AML-193 (cell line): ENCODE measurements at regions not wholly inside any gene's neighbourhood (a gene's known extent, or its start where the extent isn't known, plus 50 kb on each side); places are given as distances from the start of the nearest gene placed in this dataset.
"Not testable (repeated sequence)": the region's sequence is repeated elsewhere in the genome, so short reads cannot be mapped to it uniquely, and the experiment has no call there.

Source experiments
- DNase-seq, 2 experiments: peaks; one replicate each; lab custom pipeline; 2025; lab: John Stamatoyannopoulos, UW

GRCh38 chr5:2102819-2103776 lies 220.4 kb upstream of the IRX4 start:
- no peak for DNase-seq

GRCh38 chr5:2101685-2102084 lies 219.0 kb upstream of the IRX4 start:
- no peak for DNase-seq

DNA sequence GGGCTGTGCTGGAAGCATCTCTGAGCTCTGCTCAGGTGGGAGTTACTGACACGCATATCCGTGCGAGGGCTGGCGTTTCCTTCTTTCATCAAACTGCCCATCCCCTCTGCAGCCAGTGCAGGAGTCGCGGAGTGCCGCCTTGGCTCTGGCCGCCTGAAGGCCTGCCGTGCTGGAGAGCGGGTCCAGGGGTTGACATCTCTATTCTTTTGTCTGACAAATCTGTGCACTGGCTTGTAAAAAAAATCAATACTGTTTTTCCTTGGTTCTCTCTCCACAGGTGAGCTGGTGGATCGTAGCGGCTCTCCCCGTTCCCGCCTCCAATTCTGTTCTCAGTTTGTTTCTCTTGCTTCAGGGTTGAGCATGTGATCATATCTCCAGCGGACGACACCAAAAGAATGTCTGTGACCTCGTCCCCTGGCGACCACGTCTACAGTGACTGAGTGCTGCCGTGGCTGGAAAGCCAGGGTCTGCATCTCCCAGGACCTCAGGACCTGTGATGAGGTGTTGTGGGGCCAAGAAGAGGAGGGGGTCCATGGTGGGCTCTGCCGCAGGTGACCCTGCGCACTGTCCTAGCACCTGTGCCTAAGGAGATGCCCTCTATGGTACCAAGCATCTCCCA lies 214.3 kb upstream of the IRX4 start:
- DNase-seq = no peak

- no peak for DNase-seq
Measured at GRCh38 chr5:2095011-2095410, 212.3 kb upstream of the IRX4 start.

- DNase-seq = no peak
Measured at GRCh38 chr5:2094616-2094995, 211.9 kb upstream of the IRX4 start.

- DNase-seq = no peak
Measured at GRCh38 chr5:2093859-2094615, 211.3 kb upstream of the IRX4 start.

- DNase-seq = no peak
Measured at GRCh38 chr5:2091921-2092320, 209.2 kb upstream of the IRX4 start.

- no peak for DNase-seq
Measured at GRCh38 chr5:2087980-2088379, 205.3 kb upstream of the IRX4 start.

DNA sequence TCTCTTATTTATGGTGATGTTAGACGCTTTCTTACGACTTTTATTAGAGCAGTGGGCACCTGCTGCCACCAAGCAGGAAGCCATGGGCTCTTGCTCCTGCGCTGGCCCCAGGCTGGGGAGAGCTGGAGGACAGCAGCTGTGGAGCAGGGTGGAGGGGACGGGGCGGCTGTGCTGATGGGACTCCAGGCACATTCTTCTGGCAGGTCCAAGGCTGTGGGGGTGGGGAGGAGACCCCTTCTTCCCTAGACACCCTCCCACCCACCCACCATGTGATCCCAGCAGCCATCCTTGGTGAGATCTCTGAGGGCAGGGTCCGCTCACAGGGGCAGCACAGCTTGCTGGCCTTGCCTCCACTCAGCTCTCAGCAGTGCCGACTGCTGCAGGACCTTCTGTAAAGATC lies 192.6 kb upstream of the IRX4 start:
- DNase-seq = no peak

GRCh38 chr5:2071562-2071961 lies 188.8 kb upstream of the IRX4 start:
- no peak for DNase-seq

DNA sequence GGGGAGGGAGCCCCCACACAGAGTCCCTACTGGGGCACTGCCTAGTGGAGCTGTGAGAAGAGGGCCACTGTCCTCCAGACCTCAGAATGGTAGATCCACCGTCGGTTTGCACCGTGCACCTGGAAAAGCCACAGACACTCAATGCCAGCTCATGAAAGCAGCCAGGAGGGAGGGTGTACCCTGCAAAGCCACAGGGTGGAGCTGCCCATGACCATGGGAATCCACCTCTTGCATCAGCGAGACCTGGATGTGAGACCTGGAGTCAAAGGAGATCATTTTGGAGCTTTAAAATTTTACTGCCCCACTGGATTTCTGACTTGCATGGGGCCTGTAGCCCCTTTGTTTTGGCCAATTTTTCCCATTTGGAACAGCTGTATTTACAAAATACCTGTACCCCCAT lies 188.1 kb upstream of the IRX4 start:
- not testable (repeated sequence) for DNase-seq

DNA sequence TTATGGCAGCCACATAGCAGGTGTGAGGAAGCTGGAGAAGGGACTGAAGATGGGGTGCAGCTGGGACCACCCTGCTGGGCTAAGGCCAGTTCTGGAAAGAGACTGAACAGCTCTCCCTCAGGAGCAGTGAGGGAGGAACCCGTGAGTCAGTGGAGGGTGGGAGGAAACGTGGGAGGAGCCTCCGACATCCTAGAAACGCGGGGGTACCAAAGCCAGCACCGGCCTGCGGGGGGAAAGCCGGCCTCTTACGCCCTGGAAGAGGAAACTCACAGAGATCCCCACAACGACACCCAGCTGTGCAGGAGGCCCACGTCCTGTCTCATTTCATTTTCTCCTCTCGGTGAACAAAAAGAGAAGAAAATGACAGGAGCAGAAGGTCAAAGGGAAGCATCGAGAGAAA lies 185.8 kb upstream of the IRX4 start:
- no peak for DNase-seq

GRCh38 chr5:2066373-2066772 lies 183.6 kb upstream of the IRX4 start:
- no peak for DNase-seq

DNA sequence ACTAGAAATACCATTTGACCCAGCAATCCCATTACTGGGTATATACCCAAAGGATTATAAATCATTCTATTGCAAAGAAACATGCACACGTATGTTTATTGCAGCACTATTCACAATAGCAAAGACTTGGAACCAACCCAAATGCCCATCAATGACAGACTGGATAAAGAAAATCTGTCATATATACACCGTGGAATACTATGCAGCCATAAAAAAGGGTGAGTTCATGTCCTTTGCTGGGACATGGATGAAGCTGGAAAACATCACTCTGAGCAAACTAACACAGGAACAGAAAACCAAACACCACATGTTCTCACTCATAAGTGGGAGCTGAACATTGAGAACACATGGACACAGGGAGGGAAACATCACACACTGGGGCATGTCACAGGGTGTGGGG lies 180.7 kb upstream of the IRX4 start:
- DNase-seq = not testable (repeated sequence)

DNA sequence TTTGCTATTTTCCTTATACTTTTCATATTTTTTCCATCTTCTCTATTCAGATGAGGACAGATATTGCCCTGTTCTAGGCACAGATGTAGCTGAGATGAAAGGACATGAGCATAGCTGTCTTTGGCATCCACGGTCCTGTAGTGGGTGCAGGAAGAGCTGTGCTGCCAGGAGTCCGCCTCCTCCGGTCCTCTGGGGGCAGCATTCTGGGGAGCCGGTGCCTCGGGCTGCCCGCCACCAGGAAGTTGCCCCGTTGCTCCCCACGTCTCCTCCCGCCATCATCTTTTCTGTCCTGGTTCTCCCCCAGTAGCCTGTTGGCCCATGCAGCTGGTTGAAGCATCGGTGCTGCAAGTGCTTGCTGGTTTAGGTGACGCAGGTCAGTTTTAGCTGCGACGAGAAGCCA lies 170.0 kb upstream of the IRX4 start:
- DNase-seq = no peak

- no peak for DNase-seq
Measured at GRCh38 chr5:2049876-2050275, 167.2 kb upstream of the IRX4 start.

- no peak for DNase-seq
Measured at GRCh38 chr5:2048664-2049063, 165.9 kb upstream of the IRX4 start.

DNA sequence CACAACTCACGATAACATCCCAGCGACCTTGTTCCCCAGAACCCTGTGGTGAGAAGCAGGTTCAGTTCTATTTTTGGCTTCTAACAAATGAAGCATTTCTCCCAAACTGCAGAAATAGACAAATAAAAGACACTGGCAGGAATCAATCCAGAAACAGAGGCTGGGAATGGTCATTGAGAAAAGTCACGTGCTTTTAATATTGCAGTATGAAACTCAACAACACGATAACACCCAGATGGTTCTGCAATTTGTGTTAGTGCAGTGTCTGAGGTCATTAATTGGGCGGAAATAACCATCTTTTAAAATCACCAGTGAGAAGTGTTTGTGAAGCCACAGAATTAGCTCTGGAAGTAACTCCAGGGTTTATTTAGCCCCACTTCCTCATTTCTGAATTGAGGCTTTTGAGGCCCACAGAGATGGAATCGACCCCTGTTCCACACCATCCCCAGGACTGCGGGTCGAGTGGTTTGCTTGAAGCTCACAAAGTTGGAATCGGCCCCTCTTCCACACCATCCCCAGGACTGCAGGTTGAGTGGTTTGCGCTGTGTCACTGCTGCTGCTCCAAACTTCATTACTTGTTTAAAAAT lies 164.7 kb upstream of the IRX4 start:
- no peak for DNase-seq

DNA sequence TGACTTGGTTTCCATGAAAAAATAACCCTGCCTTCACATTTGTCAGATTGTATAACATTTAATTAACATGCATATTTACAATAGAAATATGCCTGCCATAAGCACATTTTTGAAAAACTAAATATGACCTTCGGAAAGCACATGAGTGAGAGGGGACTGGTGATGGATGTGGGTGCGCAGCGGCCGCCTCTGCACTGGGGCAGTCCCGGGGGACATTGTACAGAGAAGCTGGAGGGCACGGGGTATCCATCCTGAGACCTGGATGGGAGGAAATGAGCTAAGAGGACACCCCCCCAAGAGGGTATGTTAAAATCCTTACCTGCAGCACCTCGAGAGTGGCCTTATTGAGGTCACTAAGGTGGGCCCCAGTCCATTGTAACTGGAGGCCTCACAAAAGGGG lies 161.3 kb upstream of the IRX4 start:
- DNase-seq = no peak

DNA sequence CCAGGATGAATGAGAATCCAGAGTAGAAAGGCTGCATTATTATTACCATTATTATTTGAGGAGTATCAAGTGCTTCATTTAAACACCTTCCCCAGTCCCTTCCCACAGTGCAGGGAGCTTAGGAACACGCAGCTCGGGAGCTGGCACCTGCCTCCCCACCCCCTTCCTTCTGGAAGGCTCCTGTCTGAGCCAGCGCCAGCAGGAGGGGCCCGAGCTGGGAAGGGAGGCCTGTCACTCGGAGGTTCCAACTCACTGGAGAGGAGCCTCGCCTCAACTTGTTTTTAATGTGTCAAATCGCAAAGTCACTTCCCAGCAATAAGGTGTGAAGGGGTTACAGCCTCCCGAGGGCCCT lies 156.4 kb upstream of the IRX4 start:
- DNase-seq = no peak

- DNase-seq = peak; percentile 32 to 37
Measured at GRCh38 chr5:2038321-2039179, 155.8 kb upstream of the IRX4 start.

- no peak for DNase-seq
Measured at GRCh38 chr5:2036885-2037284, 154.2 kb upstream of the IRX4 start.
